GM12873 (cell line): ENCODE measurements at regions not wholly inside any gene's neighbourhood (a gene's known extent, or its start where the extent isn't known, plus 50 kb on each side); places are given as distances from the start of the nearest gene placed in this dataset.

Experiments
- CTCF ChIP-seq: IDR thresholded peaks from 2 replicates; pipeline ENCODE4 v1.5.1; 2012; ENCODE audit warnings: low read depth, mild to moderate bottlenecking, moderate library complexity, low read length, control low read depth; ENCODE audit not compliant: insufficient read depth; ENCODE audit errors: missing control alignments

- no peak for TF ChIP-seq CTCF
Observed at GRCh38 chr6:8624665-8625064, 189.3 kb upstream of the SLC35B3 start.

- TF ChIP-seq CTCF, result no peak
Observed at GRCh38 chr6:8623441-8623840, 188.1 kb upstream of the SLC35B3 start.

- no peak for TF ChIP-seq CTCF
Observed at GRCh38 chr6:8619853-8620252, 184.5 kb upstream of the SLC35B3 start.

- no peak for TF ChIP-seq CTCF
Observed at GRCh38 chr6:8608737-8609136, 173.4 kb upstream of the SLC35B3 start.

- no peak for TF ChIP-seq CTCF
Observed at GRCh38 chr6:8589941-8590729, 154.8 kb upstream of the SLC35B3 start.

- no peak for TF ChIP-seq CTCF
Observed at GRCh38 chr6:8588176-8588575, 152.8 kb upstream of the SLC35B3 start.

GRCh38 chr6:8583291-8583690 is 147.9 kb upstream of the SLC35B3 start:
- no peak for TF ChIP-seq CTCF

GRCh38 chr6:8579372-8579771 is 144.0 kb upstream of the SLC35B3 start:
- TF ChIP-seq CTCF, result no peak
